Keratinocyte (primary cell): ENCODE measurements at regions not wholly inside any gene's neighbourhood (a gene's known extent, or its start where the extent isn't known, plus 50 kb on each side); places are given as distances from the start of the nearest gene placed in this dataset.
"Not testable (repeated sequence)": the region's sequence is repeated elsewhere in the genome, so short reads cannot be mapped to it uniquely, and the experiment has no call there.

Experiments used
- DNase-seq: peaks from one replicate; pipeline ENCODE4 v3.0.0-alpha.2; 2011; ENCODE audit warnings: low read depth, missing footprints, low spot score
- FAIRE-seq: peaks from 2 replicates; lab custom pipeline; 2011; peaks lifted over from hg19 to GRCh38; lab: Jason Lieb, UNC
- H2AFZ ChIP-seq: 2 replicates; pipeline ENCODE4 v1.6.0; 2012; ENCODE audit warnings: low read length, control low read depth, inconsistent platforms; ENCODE audit not compliant: control insufficient read depth
- H3K27ac ChIP-seq: 2 replicates; pipeline ENCODE4 v1.5.1; 2011; ENCODE audit warnings: low read length; ENCODE audit not compliant: control insufficient read depth, insufficient read depth
- H3K27me3 ChIP-seq: 3 replicates; pipeline ENCODE4 v1.6.0; 2011; ENCODE audit warnings: low read length; ENCODE audit not compliant: control insufficient read depth, insufficient read depth; ENCODE audit errors: extremely low read depth
- H3K36me3 ChIP-seq, 2 experiments: 2 replicates in 1 of 2; 3 replicates in 1 of 2; pipeline ENCODE4 v1.5.1; 2011; ENCODE audit warnings: low read length in 2 of 2, mild to moderate bottlenecking in 1 of 2; ENCODE audit not compliant: control insufficient read depth in 2 of 2, insufficient read depth in 2 of 2; ENCODE audit errors: extremely low read depth in 1 of 2
- H3K4me1 ChIP-seq: 3 replicates; pipeline ENCODE4 v1.5.1; 2011; ENCODE audit warnings: low read length; ENCODE audit not compliant: control insufficient read depth, insufficient read depth; ENCODE audit errors: extremely low read depth
- H3K4me2 ChIP-seq: 3 replicates; pipeline ENCODE4 v1.6.0; 2011; ENCODE audit warnings: low read depth, low read length; ENCODE audit not compliant: control insufficient read depth, insufficient read depth; ENCODE audit errors: extremely low read depth
- H3K4me3 ChIP-seq, 3 experiments: fragments of 200-600 bp in 1 of 3; sonication (generic) in 1 of 3; 2 replicates in 2 of 3; 3 replicates in 1 of 3; pipeline ENCODE4 v1.5.1; 2011 to 2016; ENCODE audit warnings: low read length in 3 of 3, mild to moderate bottlenecking in 3 of 3, control low read depth in 2 of 3, inconsistent platforms in 1 of 3, low read depth in 1 of 3, mixed read lengths in 1 of 3, mixed run types in 1 of 3, moderate library complexity in 1 of 3; ENCODE audit not compliant: control insufficient read depth in 2 of 3, insufficient read depth in 2 of 3; ENCODE audit errors: extremely low read depth in 1 of 3
- H3K79me2 ChIP-seq: 2 replicates; pipeline ENCODE4 v1.6.0; 2012; ENCODE audit warnings: low read length; ENCODE audit not compliant: control insufficient read depth, insufficient read depth
- H3K9ac ChIP-seq: 3 replicates; pipeline ENCODE4 v1.6.0; 2011; ENCODE audit warnings: low read length; ENCODE audit not compliant: control insufficient read depth, insufficient read depth; ENCODE audit errors: extremely low read depth
- H3K9me1 ChIP-seq: 3 replicates; pipeline ENCODE4 v1.6.0; 2011; ENCODE audit warnings: low read length; ENCODE audit not compliant: control insufficient read depth, insufficient read depth; ENCODE audit errors: extremely low read depth
- H3K9me3 ChIP-seq: 2 replicates; pipeline ENCODE4 v1.5.1; 2012; ENCODE audit warnings: low read depth, low read length; ENCODE audit not compliant: control insufficient read depth
- H4K20me1 ChIP-seq: 3 replicates; pipeline ENCODE4 v1.6.0; 2011; ENCODE audit warnings: low read length; ENCODE audit not compliant: control insufficient read depth, insufficient read depth; ENCODE audit errors: extremely low read depth
- CTCF ChIP-seq, 3 experiments: IDR thresholded peaks in 1 of 3; conservative IDR thresholded peaks in 1 of 3; optimal IDR thresholded peaks in 1 of 3; 2 replicates in 2 of 3; 3 replicates in 1 of 3; pipeline versions ENCODE3 to v1.5.1; 2011; ENCODE audit warnings: low read length in 3 of 3, mild to moderate bottlenecking in 3 of 3, moderate library complexity in 2 of 3, control low read depth in 1 of 3, inconsistent platforms in 1 of 3; ENCODE audit not compliant: insufficient read depth in 2 of 3; ENCODE audit errors: extremely low read depth in 1 of 3
- EZH2 ChIP-seq: IDR thresholded peaks from one replicate; pipeline ENCODE4 v1.6.1; 2012; ENCODE audit warnings: inconsistent platforms, mild to moderate bottlenecking, low read length, moderate library complexity
- dilution Hi-C: fragments of 300-500 bp; cut with MboI; formaldehyde crosslinking; loops from one replicate; pipeline ENCODE4 v1.7.0; 2020; ENCODE audit warnings: low sequenced_read_pairs; ENCODE audit not compliant: extremely low pct_ligation_motif_present

GRCh38 chr7:108669958-108670357, 100.3 kb downstream of the DNAJB9 start:
- no peak for DNase-seq
- Histone ChIP-seq H4K20me1 (no peaks in the 10 kb centered on the region), H3K36me3 (no peaks in the 10 kb centered on the region), H3K27me3 (no peaks in the 10 kb centered on the region), H2AFZ (no peak overlapping the region), H3K9me3 (no peaks in the 10 kb centered on the region), H3K27ac (no peak overlapping the region), H3K9ac (no peak overlapping the region), H3K4me2 (no peak overlapping the region), H3K9me1 (no peaks in the 10 kb centered on the region), H3K4me1 (no peaks in the 10 kb centered on the region), H3K79me2 (no peaks in the 10 kb centered on the region), H3K4me3 (no peak overlapping the region)
- dilution Hi-C loops: no loop called here
- TF ChIP-seq CTCF (optimal IDR thresholded peaks at IDR 0.05 in 1 of 3, IDR thresholded peaks at IDR 0.05 in 1 of 3, conservative IDR thresholded peaks at IDR 0.05 in 1 of 3; ENCODE audit: extremely low read depth in 1 of 3, insufficient read depth in 2 of 3, low read length in 3 of 3): no peak
- TF ChIP-seq EZH2: no peak
- FAIRE-seq: no peak

GRCh38 chr7:108673699-108674098, 104.0 kb downstream of the DNAJB9 start:
- H3K9me3 ChIP-seq, H3K79me2 ChIP-seq, H3K4me1 ChIP-seq, H3K4me2 ChIP-seq, H4K20me1 ChIP-seq, DNase-seq, H3K27ac ChIP-seq, H2AFZ ChIP-seq, H3K4me3 ChIP-seq, H3K9me1 ChIP-seq, H3K36me3 ChIP-seq, FAIRE-seq, H3K9ac ChIP-seq, H3K27me3 ChIP-seq, dilution Hi-C loops: not testable (repeated sequence)

- H3K4me2 ChIP-seq: no peak overlapping the region
- DNase-seq: no peak
- dilution Hi-C loops: no loop called here
These were observed 115.0 kb downstream of the DNAJB9 start for GRCh38 chr7:108684629-108685028.

More at GRCh38 chr7:108684629-108685028, 115.0 kb downstream of the DNAJB9 start:
- Histone ChIP-seq H3K27ac (no peak overlapping the region), H3K27me3 (no peaks in the 10 kb centered on the region), H3K9ac (no peak overlapping the region), H2AFZ (no peak overlapping the region), H3K9me1 (no peaks in the 10 kb centered on the region), H3K36me3 (no peaks in the 10 kb centered on the region), H3K79me2 (no peaks in the 10 kb centered on the region), H3K4me3 (no peak overlapping the region), H3K9me3 (no peaks in the 10 kb centered on the region), H3K4me1 (no peaks in the 10 kb centered on the region), H4K20me1 (no peaks in the 10 kb centered on the region)
- TF ChIP-seq CTCF (optimal IDR thresholded peaks at IDR 0.05 in 1 of 3, IDR thresholded peaks at IDR 0.05 in 1 of 3, conservative IDR thresholded peaks at IDR 0.05 in 1 of 3; ENCODE audit: extremely low read depth in 1 of 3, insufficient read depth in 2 of 3, low read length in 3 of 3): no peak
- no peak for TF ChIP-seq EZH2
- no peak for FAIRE-seq
